Nephron progenitor cell (in vitro differentiated cells): ENCODE measurements at regions not wholly inside any gene's neighbourhood (a gene's known extent, or its start where the extent isn't known, plus 50 kb on each side); places are given as distances from the start of the nearest gene placed in this dataset.

Source experiments
- DNase-seq: peaks from one replicate; pipeline ENCODE4 v3.0.0; 2021
- H3K27ac Mint-ChIP-seq: 2 replicates; pipeline ENCODE4 v1.8.0; 2021; ENCODE audit warnings: mild to moderate bottlenecking, moderate library complexity, mixed read lengths
- H3K27me3 Mint-ChIP-seq: 2 replicates; pipeline ENCODE4 v1.8.0; 2021; ENCODE audit warnings: mild to moderate bottlenecking, low read depth, mixed read lengths; ENCODE audit not compliant: poor library complexity
- H3K36me3 Mint-ChIP-seq: 2 replicates; pipeline ENCODE4 v1.8.0; 2021; ENCODE audit warnings: low read depth, mixed read lengths
- H3K4me1 Mint-ChIP-seq: 2 replicates; pipeline ENCODE4 v1.8.0; 2021; ENCODE audit warnings: mixed read lengths
- H3K4me3 Mint-ChIP-seq: 2 replicates; pipeline ENCODE4 v1.8.0; 2021; ENCODE audit warnings: mild to moderate bottlenecking, moderate library complexity, mixed read lengths
- H3K9me3 Mint-ChIP-seq: 2 replicates; pipeline ENCODE4 v1.8.0; 2021; ENCODE audit warnings: mild to moderate bottlenecking, moderate library complexity, mixed read lengths
- TF ChIP-seq, protein P1 (sequence below): fragments of 200-600 bp; sonication (generic); IDR thresholded peaks from 2 replicates; pipeline ENCODE4 v1.5.0; 2021; ENCODE audit warnings: antibody characterized with exemption

DNA sequence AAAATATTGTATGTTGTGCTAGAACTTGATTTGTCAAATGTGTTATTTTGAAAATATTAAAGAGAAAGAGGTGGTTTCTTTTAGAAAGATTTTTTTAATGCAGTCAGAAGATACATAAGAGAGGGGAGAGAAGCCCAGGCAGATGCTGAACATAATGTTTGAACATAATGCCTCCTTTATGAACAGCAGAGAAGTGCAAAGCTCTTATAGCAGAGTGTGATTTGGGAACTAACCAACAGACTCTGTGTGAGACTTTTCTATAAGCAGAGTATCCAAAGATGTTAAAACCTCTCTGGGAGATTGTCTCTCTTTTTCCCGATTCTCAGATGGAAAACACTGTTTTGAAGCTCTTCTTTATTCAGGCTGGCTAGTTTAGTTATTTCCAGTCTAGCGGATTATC is 1274.1 kb upstream of the SPRY2 start:
- no peak for DNase-seq
- Mint-ChIP-seq H3K4me3 (no peak overlapping the region), H3K36me3 (no peaks in the 10 kb centered on the region)

DNA sequence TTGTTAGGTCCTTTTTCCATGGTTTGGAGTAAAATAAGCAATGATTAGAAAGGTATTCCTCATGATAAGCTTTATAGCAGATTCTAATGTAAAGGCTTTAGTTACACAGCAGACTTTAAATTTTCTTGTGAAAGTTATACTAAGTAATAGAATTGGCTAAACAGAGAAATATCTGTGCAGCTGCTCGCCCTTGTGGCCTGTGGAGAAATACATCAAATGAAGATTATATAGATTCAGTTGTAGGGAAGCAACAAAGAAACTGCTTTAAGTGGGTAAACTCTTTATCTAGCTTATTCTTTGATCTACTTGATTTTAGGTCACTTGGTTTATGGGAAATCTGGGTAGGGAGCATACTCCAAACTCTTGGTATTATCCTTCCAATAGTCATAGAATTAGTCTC is 1269.7 kb upstream of the SPRY2 start:
- DNase-seq = no peak
- H3K36me3 Mint-ChIP-seq = no peaks in the 10 kb centered on the region
- TF ChIP-seq, protein P1, sequence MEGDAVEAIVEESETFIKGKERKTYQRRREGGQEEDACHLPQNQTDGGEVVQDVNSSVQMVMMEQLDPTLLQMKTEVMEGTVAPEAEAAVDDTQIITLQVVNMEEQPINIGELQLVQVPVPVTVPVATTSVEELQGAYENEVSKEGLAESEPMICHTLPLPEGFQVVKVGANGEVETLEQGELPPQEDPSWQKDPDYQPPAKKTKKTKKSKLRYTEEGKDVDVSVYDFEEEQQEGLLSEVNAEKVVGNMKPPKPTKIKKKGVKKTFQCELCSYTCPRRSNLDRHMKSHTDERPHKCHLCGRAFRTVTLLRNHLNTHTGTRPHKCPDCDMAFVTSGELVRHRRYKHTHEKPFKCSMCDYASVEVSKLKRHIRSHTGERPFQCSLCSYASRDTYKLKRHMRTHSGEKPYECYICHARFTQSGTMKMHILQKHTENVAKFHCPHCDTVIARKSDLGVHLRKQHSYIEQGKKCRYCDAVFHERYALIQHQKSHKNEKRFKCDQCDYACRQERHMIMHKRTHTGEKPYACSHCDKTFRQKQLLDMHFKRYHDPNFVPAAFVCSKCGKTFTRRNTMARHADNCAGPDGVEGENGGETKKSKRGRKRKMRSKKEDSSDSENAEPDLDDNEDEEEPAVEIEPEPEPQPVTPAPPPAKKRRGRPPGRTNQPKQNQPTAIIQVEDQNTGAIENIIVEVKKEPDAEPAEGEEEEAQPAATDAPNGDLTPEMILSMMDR = no peak
- peaks cover 5% of the 10 kb centered on the region for H3K9me3 Mint-ChIP-seq
- no peak overlapping the region for H3K27ac Mint-ChIP-seq
- no peaks in the 10 kb centered on the region for H3K27me3 Mint-ChIP-seq
- no peaks in the 10 kb centered on the region for H3K4me1 Mint-ChIP-seq
- no peak overlapping the region for H3K4me3 Mint-ChIP-seq

More for the DNA sequence above, 1274.1 kb upstream of the SPRY2 start:
- peaks cover 5% of the 10 kb centered on the region for H3K9me3 Mint-ChIP-seq
- TF ChIP-seq, protein P1 = no peak
- no peaks in the 10 kb centered on the region for H3K4me1 Mint-ChIP-seq
- no peaks in the 10 kb centered on the region for H3K27me3 Mint-ChIP-seq
- H3K27ac Mint-ChIP-seq = no peak overlapping the region

DNA sequence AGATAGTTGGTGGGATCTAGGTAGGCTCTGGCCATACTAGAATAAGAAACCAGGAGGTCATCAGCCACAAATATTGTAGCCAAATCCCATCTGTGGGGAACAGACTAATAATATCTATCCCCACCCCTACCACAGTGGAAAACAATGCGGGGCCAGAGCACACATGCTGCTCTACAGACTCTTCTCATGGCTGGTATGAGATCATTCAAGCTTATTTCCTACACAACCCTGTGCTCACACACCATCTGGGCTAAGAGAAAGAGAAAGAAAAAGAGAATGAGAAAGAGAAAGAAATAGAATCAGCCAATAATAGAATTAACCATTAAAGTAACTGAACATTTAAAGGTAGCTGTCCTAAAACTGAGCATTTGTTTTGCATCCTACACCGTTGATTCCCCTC is 1268.4 kb upstream of the SPRY2 start:
- H3K27ac Mint-ChIP-seq = no peak overlapping the region
- H3K36me3 Mint-ChIP-seq = no peaks in the 10 kb centered on the region
- TF ChIP-seq, protein P1 = no peak
- H3K4me3 Mint-ChIP-seq = no peak overlapping the region
- H3K4me1 Mint-ChIP-seq = no peaks in the 10 kb centered on the region
- H3K27me3 Mint-ChIP-seq = peaks cover 3% of the 10 kb centered on the region
- peaks cover 5% of the 10 kb centered on the region for H3K9me3 Mint-ChIP-seq
- DNase-seq = no peak

- TF ChIP-seq, protein P1 = no peak
- Mint-ChIP-seq H3K4me1 (no peaks in the 10 kb centered on the region), H3K27ac (no peak overlapping the region), H3K9me3 (no peaks in the 10 kb centered on the region), H3K4me3 (no peak overlapping the region), H3K27me3 (peaks cover 4% of the 10 kb centered on the region), H3K36me3 (no peaks in the 10 kb centered on the region)
- no peak for DNase-seq
These were observed 1265.1 kb upstream of the SPRY2 start for GRCh38 chr13:81606074-81606473.

DNA sequence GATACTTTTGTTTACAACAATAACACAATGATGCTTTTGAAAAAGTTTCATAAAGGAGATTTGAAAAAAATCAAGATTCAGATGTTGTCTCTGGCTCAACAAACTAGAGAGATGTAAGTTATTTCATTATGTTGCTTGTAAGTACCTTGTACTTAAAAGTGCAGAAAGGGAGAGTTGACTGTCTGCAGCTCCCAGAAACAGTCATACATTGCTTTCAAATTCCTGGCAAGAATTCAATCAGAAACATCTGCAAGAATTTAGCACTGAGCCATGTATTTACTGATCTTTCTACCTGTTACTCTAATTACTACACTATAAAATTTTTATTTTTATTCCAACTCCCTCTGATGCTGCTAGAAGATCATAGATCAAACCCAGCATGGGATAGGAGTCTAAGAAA is 1261.3 kb upstream of the SPRY2 start:
- H3K27me3 Mint-ChIP-seq = peaks cover 4% of the 10 kb centered on the region
- no peak for DNase-seq
- H3K4me3 Mint-ChIP-seq = no peak overlapping the region
- H3K4me1 Mint-ChIP-seq = no peaks in the 10 kb centered on the region
- H3K36me3 Mint-ChIP-seq = no peaks in the 10 kb centered on the region
- TF ChIP-seq, protein P1 = no peak
- H3K9me3 Mint-ChIP-seq = no peaks in the 10 kb centered on the region
- no peak overlapping the region for H3K27ac Mint-ChIP-seq

- H3K27ac Mint-ChIP-seq = no peak overlapping the region
- H3K27me3 Mint-ChIP-seq = no peaks in the 10 kb centered on the region
- TF ChIP-seq, protein P1 = no peak
- no peaks in the 10 kb centered on the region for H3K4me1 Mint-ChIP-seq
- no peaks in the 10 kb centered on the region for H3K9me3 Mint-ChIP-seq
- DNase-seq = no peak
- H3K36me3 Mint-ChIP-seq = no peaks in the 10 kb centered on the region
- H3K4me3 Mint-ChIP-seq = no peak overlapping the region
These were observed 1256.2 kb upstream of the SPRY2 start for GRCh38 chr13:81597101-81597500.
